Neuronal stem cell (in vitro differentiated cells): ENCODE measurements at regions not wholly inside any gene's neighbourhood (a gene's known extent, or its start where the extent isn't known, plus 50 kb on each side); places are given as distances from the start of the nearest gene placed in this dataset.

Experiments
- DNase-seq: peaks from one replicate; pipeline ENCODE4 v3.0.0-alpha.2; 2013; ENCODE audit warnings: low spot score
- H2AFZ ChIP-seq: one replicate; pipeline ENCODE4 v1.6.1; 2013; ENCODE audit warnings: mild to moderate bottlenecking, low read length, inconsistent platforms
- H2AK5ac ChIP-seq: 2 replicates; pipeline ENCODE4 v1.6.1; 2013; ENCODE audit warnings: low read depth, mild to moderate bottlenecking, inconsistent platforms, low read length, moderate library complexity, mixed read lengths
- H2BK120ac ChIP-seq: 2 replicates; pipeline ENCODE4 v1.6.1; 2013; ENCODE audit warnings: low read depth, mild to moderate bottlenecking, inconsistent platforms, low read length, moderate library complexity, mixed read lengths
- H2BK12ac ChIP-seq: one replicate; pipeline ENCODE4 v1.6.1; 2013; ENCODE audit warnings: low read length, inconsistent platforms
- H2BK15ac ChIP-seq: 2 replicates; pipeline ENCODE4 v1.6.1; 2013; ENCODE audit warnings: mild to moderate bottlenecking, low read length, inconsistent platforms, mixed read lengths
- H2BK5ac ChIP-seq: one replicate; pipeline ENCODE4 v1.6.1; 2013; ENCODE audit warnings: inconsistent platforms, mild to moderate bottlenecking, low read length, moderate library complexity
- H3K14ac ChIP-seq: one replicate; pipeline ENCODE4 v1.6.1; 2013; ENCODE audit warnings: low read length, inconsistent platforms
- H3K18ac ChIP-seq: 2 replicates; pipeline ENCODE4 v1.6.1; 2013; ENCODE audit warnings: low read length, inconsistent platforms
- H3K23ac ChIP-seq: 2 replicates; pipeline ENCODE4 v1.6.1; 2013; ENCODE audit warnings: low read depth, mild to moderate bottlenecking, mixed read lengths, low read length, inconsistent platforms; ENCODE audit not compliant: poor library complexity
- H3K27ac ChIP-seq: replicated peaks from 3 replicates; pipeline ENCODE4 v1.5.1; 2013; ENCODE audit warnings: low read length, inconsistent platforms
- H3K27me3 ChIP-seq, 3 experiments: 2 replicates each; pipeline ENCODE4 v1.6.1; 2013; ENCODE audit warnings: low read length in 3 of 3, mild to moderate bottlenecking in 2 of 3, inconsistent platforms in 1 of 3, low read depth in 1 of 3, mixed read lengths in 1 of 3, moderate library complexity in 1 of 3; ENCODE audit not compliant: control insufficient read depth in 3 of 3, insufficient read depth in 3 of 3
- H3K36me3 ChIP-seq, 2 donors: replicated peaks in 1 of 2; 2 replicates each; pipeline ENCODE4 v1.6.1; 2013; ENCODE audit warnings: low read length in 2 of 2; ENCODE audit not compliant: control insufficient read depth in 2 of 2, insufficient read depth in 2 of 2
- H3K4ac ChIP-seq: 2 replicates; pipeline ENCODE4 v1.6.1; 2013; ENCODE audit warnings: inconsistent platforms, mild to moderate bottlenecking, low read length, moderate library complexity
- H3K4me1 ChIP-seq, 2 donors: 1 replicate in 1 of 2; 2 replicates in 1 of 2; pipeline ENCODE4 v1.6.1; 2013; ENCODE audit warnings: low read length in 2 of 2, low read depth in 1 of 2; ENCODE audit not compliant: control insufficient read depth in 2 of 2, insufficient read depth in 1 of 2
- H3K4me2 ChIP-seq: one replicate; pipeline ENCODE4 v1.6.1; 2013; ENCODE audit warnings: mild to moderate bottlenecking, low read length, inconsistent platforms; ENCODE audit not compliant: insufficient read depth, poor library complexity, severe bottlenecking
- H3K4me3 ChIP-seq, 2 donors: 2 replicates each; pipeline ENCODE4 v1.5.1; 2013; ENCODE audit warnings: low read length in 2 of 2, mild to moderate bottlenecking in 2 of 2, inconsistent platforms in 1 of 2, moderate library complexity in 1 of 2
- H3K79me1 ChIP-seq: one replicate; pipeline ENCODE4 v1.6.1; 2013; ENCODE audit warnings: low read depth, mild to moderate bottlenecking, inconsistent platforms, low read length, moderate library complexity
- H3K9ac ChIP-seq: one replicate; pipeline ENCODE4 v1.6.1; 2013; ENCODE audit warnings: mild to moderate bottlenecking, low read depth, low read length, inconsistent platforms; ENCODE audit not compliant: poor library complexity
- H3K9me3 ChIP-seq, 2 donors: replicated peaks in 1 of 2; 2 replicates each; pipeline versions ENCODE3 to v1.6.1; 2013; ENCODE audit warnings: low read length in 2 of 2, mild to moderate bottlenecking in 2 of 2, inconsistent platforms in 1 of 2, low read depth in 1 of 2, mixed read lengths in 1 of 2, moderate library complexity in 1 of 2; ENCODE audit not compliant: control insufficient read depth in 2 of 2, insufficient read depth in 1 of 2
- H4K8ac ChIP-seq: one replicate; pipeline ENCODE4 v1.6.1; 2013; ENCODE audit warnings: low read depth, mild to moderate bottlenecking, inconsistent platforms, low read length, moderate library complexity
- H4K91ac ChIP-seq: one replicate; pipeline ENCODE4 v1.6.1; 2013; ENCODE audit warnings: low read length, low read depth, mild to moderate bottlenecking, inconsistent platforms; ENCODE audit not compliant: poor library complexity
- WGBS, 2 donors: extraction: QIAGEN DNeasy Blood & Tissue Kit; methylation state at CpG; one replicate each; pipeline ENCODE4 v1.1.7; 2013; ENCODE audit warnings: missing lambda C conversion rate in 2 of 2, mixed read lengths in 1 of 2; ENCODE audit not compliant: insufficient read length in 2 of 2, insufficient replicate concordance in 1 of 2; ENCODE audit errors: extremely low coverage in 2 of 2; 5-methylcytosine and 5-hydroxymethylcytosine counted together

- Histone ChIP-seq H3K4ac (no peak overlapping the region), H3K9me3 (peaks cover 0 to 12% of the 10 kb centered on the region in 2 donors), H2BK5ac (no peak overlapping the region), H3K27me3 (no peaks in the 10 kb centered on the region), H2BK120ac (no peak overlapping the region), H3K4me1 (no peaks in the 10 kb centered on the region), H3K9ac (no peak overlapping the region), H4K8ac (no peak overlapping the region), H3K23ac (no peak overlapping the region), H2AK5ac (no peak overlapping the region), H4K91ac (no peak overlapping the region), H3K36me3 (no peaks in the 10 kb centered on the region), H3K79me1 (no peaks in the 10 kb centered on the region), H3K14ac (no peak overlapping the region), H3K4me2 (no peak overlapping the region), H3K4me3 (no peak overlapping the region), H3K27ac (no peak overlapping the region), H2BK15ac (no peak overlapping the region), H3K18ac (no peak overlapping the region), H2BK12ac (no peak overlapping the region), H2AFZ (no peak overlapping the region)
- no peak for DNase-seq
- WGBS, 2 donors: no CpG with 5 or more reads among the region's 1 CpG
These were observed 464.2 kb upstream of the TCF4 start for GRCh38 chr18:56052202-56052601.

DNA sequence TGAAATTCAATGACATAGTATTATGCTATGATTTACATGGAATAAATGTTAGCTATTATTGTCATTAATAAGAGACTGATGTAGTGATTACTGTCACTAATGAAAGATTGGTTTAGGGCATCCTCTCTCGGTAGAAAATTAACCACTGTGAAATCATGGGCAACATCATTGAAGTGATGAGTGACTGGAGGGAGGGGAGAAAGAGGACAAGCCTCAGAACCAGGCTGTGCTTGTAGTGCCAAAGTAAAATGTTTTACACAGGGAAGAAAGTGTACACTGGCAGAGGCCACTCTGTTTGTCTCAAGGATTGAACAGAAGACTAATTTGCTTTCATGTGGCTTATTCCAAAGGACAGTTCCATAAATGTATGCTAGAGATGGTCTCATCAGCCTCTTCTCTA is 456.2 kb upstream of the TCF4 start:
- Histone ChIP-seq H2BK120ac (no peak overlapping the region), H3K9ac (no peak overlapping the region), H3K9me3 (peaks cover 0 to 12% of the 10 kb centered on the region in 2 donors), H3K4me1 (peaks cover 0 to 5% of the 10 kb centered on the region in 2 donors), H3K4me3 (no peak overlapping the region), H3K27me3 (no peaks in the 10 kb centered on the region), H3K18ac (no peak overlapping the region), H3K79me1 (no peaks in the 10 kb centered on the region), H4K8ac (no peak overlapping the region), H2BK15ac (no peak overlapping the region), H3K4ac (no peak overlapping the region), H2BK12ac (no peak overlapping the region), H3K27ac (no peak overlapping the region), H4K91ac (no peak overlapping the region), H2AK5ac (no peak overlapping the region), H3K23ac (no peak overlapping the region), H2BK5ac (no peak overlapping the region), H3K36me3 (no peaks in the 10 kb centered on the region), H2AFZ (no peak overlapping the region), H3K4me2 (no peak overlapping the region), H3K14ac (no peak overlapping the region)
- DNase-seq: no peak
- whole genome bisulfite sequencing, 2 donors: no CpG with 5 or more reads among the region's 1 CpG

DNA sequence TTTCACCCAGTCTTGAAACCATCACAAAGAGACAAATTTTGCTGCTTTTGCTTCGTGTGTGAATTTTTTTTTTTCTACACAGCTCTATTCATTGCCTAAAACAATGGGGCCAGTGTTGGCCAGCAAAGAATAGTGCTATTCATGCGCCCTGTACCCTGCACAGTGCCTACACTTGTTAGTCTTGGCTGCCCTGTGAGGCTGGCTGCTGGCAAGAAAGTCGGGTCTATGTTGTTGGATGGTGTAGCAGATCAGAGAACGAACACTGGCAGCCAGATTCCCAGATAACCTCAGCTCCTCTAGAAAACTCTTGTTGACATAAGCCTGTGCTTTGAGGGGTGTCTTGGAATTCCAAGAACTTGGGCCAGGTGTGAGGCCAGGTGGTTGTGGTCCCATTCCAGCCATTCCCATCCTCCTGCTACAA is 455.7 kb upstream of the TCF4 start:
- Histone ChIP-seq H3K14ac (no peak overlapping the region), H2BK5ac (no peak overlapping the region), H3K18ac (no peak overlapping the region), H3K27ac (no peak overlapping the region), H3K4me2 (no peak overlapping the region), H3K4me1 (peaks cover under 1 to 5% of the 10 kb centered on the region in 2 donors), H2AK5ac (no peak overlapping the region), H3K4me3 (no peak overlapping the region), H2BK120ac (no peak overlapping the region), H3K9me3 (peaks cover 0 to 8% of the 10 kb centered on the region in 2 donors), H3K79me1 (no peaks in the 10 kb centered on the region), H3K4ac (no peak overlapping the region), H4K91ac (no peak overlapping the region), H3K9ac (no peak overlapping the region), H2AFZ (no peak overlapping the region), H3K23ac (no peak overlapping the region), H3K36me3 (no peaks in the 10 kb centered on the region), H2BK15ac (no peak overlapping the region), H2BK12ac (no peak overlapping the region), H4K8ac (no peak overlapping the region), H3K27me3 (no peaks in the 10 kb centered on the region)
- WGBS, 2 donors: no CpG with 5 or more reads among the region's 4 CpGs
- no peak for DNase-seq

GRCh38 chr18:56042915-56043536 is 455.0 kb upstream of the TCF4 start:
- WGBS, 2 donors: no CpG with 5 or more reads among the region's 2 CpGs
- H2AFZ ChIP-seq: no peak overlapping the region
- no peak overlapping the region for H3K23ac ChIP-seq
- no peak overlapping the region for H3K27ac ChIP-seq
- no peak overlapping the region for H2BK120ac ChIP-seq
- no peak overlapping the region for H3K9ac ChIP-seq
- no peak overlapping the region for H3K18ac ChIP-seq
- no peak overlapping the region for H2BK12ac ChIP-seq
- H2AK5ac ChIP-seq: no peak overlapping the region
- no peak overlapping the region for H3K4ac ChIP-seq
- H4K91ac ChIP-seq: no peak overlapping the region
- H3K4me1 ChIP-seq: peaks cover 5 to 7% of the 10 kb centered on the region in 2 donors
- no peak overlapping the region for H4K8ac ChIP-seq
- no peak for DNase-seq
- no peak overlapping the region for H2BK5ac ChIP-seq
- H3K9me3 ChIP-seq: peaks cover 0 to 3% of the 10 kb centered on the region in 2 donors
- no peaks in the 10 kb centered on the region for H3K27me3 ChIP-seq
- no peaks in the 10 kb centered on the region for H3K79me1 ChIP-seq
- no peak overlapping the region for H3K4me3 ChIP-seq
- no peak overlapping the region for H2BK15ac ChIP-seq
- no peak overlapping the region for H3K4me2 ChIP-seq
- H3K36me3 ChIP-seq: no peaks in the 10 kb centered on the region
- no peak overlapping the region for H3K14ac ChIP-seq
